Endodermal cell (in vitro differentiated cells): ENCODE measurements at regions not wholly inside any gene's neighbourhood (a gene's known extent, or its start where the extent isn't known, plus 50 kb on each side); places are given as distances from the start of the nearest gene placed in this dataset.

Experiments
- DNase-seq: peaks from one replicate; pipeline ENCODE4 v3.0.0-alpha.2; 2017
- H3K27ac ChIP-seq: 2 replicates; pipeline ENCODE4 v1.5.1; 2013; ENCODE audit warnings: mild to moderate bottlenecking, low read depth, low read length, moderate library complexity
- H3K27me3 ChIP-seq: 2 replicates; pipeline ENCODE4 v1.6.1; 2013; ENCODE audit warnings: mild to moderate bottlenecking, low read length, moderate library complexity; ENCODE audit not compliant: insufficient read depth, control insufficient read depth, poor library complexity, severe bottlenecking
- H3K36me3 ChIP-seq: 2 replicates; pipeline ENCODE4 v1.7.0; 2013; ENCODE audit warnings: mild to moderate bottlenecking, low read length, moderate library complexity; ENCODE audit not compliant: control insufficient read depth, insufficient read depth
- H3K4me1 ChIP-seq: one replicate; pipeline ENCODE4 v1.7.0; 2013; ENCODE audit warnings: low read length; ENCODE audit not compliant: control insufficient read depth, insufficient read depth
- H3K4me3 ChIP-seq: 2 replicates; pipeline ENCODE4 v1.5.1; 2013; ENCODE audit warnings: mild to moderate bottlenecking, low read length, moderate library complexity
- H3K9ac ChIP-seq: 2 replicates; pipeline ENCODE4 v1.6.1; 2013; ENCODE audit warnings: mild to moderate bottlenecking, low read length, moderate library complexity; ENCODE audit not compliant: poor library complexity, severe bottlenecking; ENCODE audit errors: extremely low read depth
- H3K9me3 ChIP-seq: 2 replicates; pipeline ENCODE4 v1.6.1; 2013; ENCODE audit warnings: mild to moderate bottlenecking, low read length, moderate library complexity; ENCODE audit not compliant: control insufficient read depth
- H3K27ac Mint-ChIP-seq: 2 replicates; pipeline ENCODE4 v1.8.0; 2020; ENCODE audit warnings: mixed read lengths
- H3K27me3 Mint-ChIP-seq: 2 replicates; pipeline ENCODE4 v1.8.0; 2021; ENCODE audit warnings: mild to moderate bottlenecking, mixed read lengths; ENCODE audit not compliant: insufficient read depth
- H3K36me3 Mint-ChIP-seq: 2 replicates; pipeline ENCODE4 v1.8.0; 2020; ENCODE audit warnings: low read depth, mixed read lengths
- H3K4me1 Mint-ChIP-seq: 2 replicates; pipeline ENCODE4 v1.8.0; 2020; ENCODE audit warnings: mixed read lengths
- H3K4me3 Mint-ChIP-seq: 2 replicates; pipeline ENCODE4 v1.8.0; 2020; ENCODE audit warnings: mild to moderate bottlenecking, moderate library complexity, mixed read lengths
- H3K9me3 Mint-ChIP-seq: 2 replicates; pipeline ENCODE4 v1.8.0; 2020; ENCODE audit warnings: mild to moderate bottlenecking, mixed read lengths
- CTCF ChIP-seq: fragments of 200-600 bp; sonication (generic); conservative IDR thresholded peaks from 2 replicates; pipeline ENCODE4 v1.5.0; 2021; ENCODE audit warnings: antibody characterized with exemption, mild to moderate bottlenecking
- WGBS, 2 experiments: methylation state at CpG; one replicate each; pipeline versions ENCODE4 v1.1.5 to v1.1.7; 2013; ENCODE audit warnings: missing lambda C conversion rate in 2 of 2, mixed read lengths in 1 of 2; ENCODE audit not compliant: insufficient coverage in 1 of 2, insufficient read length in 1 of 2; 5-methylcytosine and 5-hydroxymethylcytosine counted together

- Mint-ChIP-seq H3K4me3 (no peak overlapping the region), H3K36me3 (no peaks in the 10 kb centered on the region), H3K27ac (no peak overlapping the region), H3K27me3 (no peaks in the 10 kb centered on the region), H3K9me3 (no peaks in the 10 kb centered on the region), H3K4me1 (peaks cover 5% of the 10 kb centered on the region)
- H3K36me3 ChIP-seq = no peaks in the 10 kb centered on the region
- no peak for TF ChIP-seq CTCF
- no peaks in the 10 kb centered on the region for H3K4me1 ChIP-seq
- 96 to 100% methylated on average over 1 to 2 of the region's 2 CpGs for WGBS, 2 experiments
- no peak for DNase-seq
- H3K27me3 ChIP-seq = no peaks in the 10 kb centered on the region
- no peak overlapping the region for H3K27ac ChIP-seq
- no peaks in the 10 kb centered on the region for H3K9me3 ChIP-seq
- no peak overlapping the region for H3K4me3 ChIP-seq
- no peak overlapping the region for H3K9ac ChIP-seq
These were observed 1686.2 kb downstream of the SLITRK1 start for GRCh38 chr13:82196087-82196486.

GRCh38 chr13:82187227-82187626 is 1695.0 kb downstream of the SLITRK1 start:
- no peaks in the 10 kb centered on the region for H3K36me3 Mint-ChIP-seq
- 88 to 100% methylated on average over 1 of the region's 1 CpG for WGBS, 2 experiments
- H3K9me3 ChIP-seq = no peaks in the 10 kb centered on the region
- H3K36me3 ChIP-seq = no peaks in the 10 kb centered on the region
- H3K27me3 ChIP-seq = no peaks in the 10 kb centered on the region
- H3K9ac ChIP-seq = no peak overlapping the region
- no peaks in the 10 kb centered on the region for H3K4me1 ChIP-seq
- DNase-seq = no peak
- no peak overlapping the region for H3K4me3 ChIP-seq
- TF ChIP-seq CTCF = no peak
- H3K9me3 Mint-ChIP-seq = no peaks in the 10 kb centered on the region
- H3K4me1 Mint-ChIP-seq = peaks cover 8% of the 10 kb centered on the region
- no peaks in the 10 kb centered on the region for H3K27me3 Mint-ChIP-seq
- no peak overlapping the region for H3K27ac ChIP-seq
- no peak overlapping the region for H3K27ac Mint-ChIP-seq
- no peak overlapping the region for H3K4me3 Mint-ChIP-seq

DNA sequence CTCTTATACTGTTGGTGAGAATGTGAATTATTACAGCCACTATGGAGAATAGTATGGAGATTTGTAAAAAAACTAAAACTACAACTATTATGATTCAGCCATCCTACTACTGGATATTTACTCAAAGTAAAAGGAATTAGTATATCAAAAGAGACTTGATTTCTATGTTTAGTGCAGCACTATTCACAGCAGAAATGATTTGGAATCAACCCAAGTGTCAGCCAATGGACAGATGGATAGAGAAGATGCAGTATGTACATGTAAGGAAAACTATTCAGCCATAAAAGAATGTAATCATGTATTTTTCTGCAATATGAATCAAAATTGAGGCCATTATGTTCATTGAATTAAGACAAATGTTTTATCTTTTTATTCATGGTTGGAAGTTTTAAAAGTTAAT is 1705.5 kb downstream of the SLITRK1 start:
- no peaks in the 10 kb centered on the region for H3K36me3 ChIP-seq
- no peak overlapping the region for H3K4me3 Mint-ChIP-seq
- H3K27ac ChIP-seq = no peak overlapping the region
- no peak overlapping the region for H3K9ac ChIP-seq
- TF ChIP-seq CTCF = no peak
- no peaks in the 10 kb centered on the region for H3K27me3 Mint-ChIP-seq
- no peaks in the 10 kb centered on the region for H3K9me3 ChIP-seq
- no peak overlapping the region for H3K4me3 ChIP-seq
- H3K9me3 Mint-ChIP-seq = peaks cover 5% of the 10 kb centered on the region
- H3K36me3 Mint-ChIP-seq = no peaks in the 10 kb centered on the region
- no peak for DNase-seq
- H3K27ac Mint-ChIP-seq = no peak overlapping the region
- H3K27me3 ChIP-seq = no peaks in the 10 kb centered on the region
- no peaks in the 10 kb centered on the region for H3K4me1 Mint-ChIP-seq
- no peaks in the 10 kb centered on the region for H3K4me1 ChIP-seq
